ENCODE measurements at regions not wholly inside any gene's neighbourhood (a gene's known extent, or its start where the extent isn't known, plus 50 kb on each side); places are given as distances from the start of the nearest gene placed in this dataset.

- TF ChIP-seq CTCF (conservative IDR thresholded peaks at IDR 0.05) (no peak), EZH2 (IDR thresholded peaks at IDR 0.05; ENCODE audit: low read depth) (no peak)
These were observed 501.3 kb downstream of the OMA1 start for GRCh38 chr1:58045094-58045705.

Measured in PC-9 (cell line).